Fibroblast of lung (primary cell): ENCODE measurements at regions not wholly inside any gene's neighbourhood (a gene's known extent, or its start where the extent isn't known, plus 50 kb on each side); places are given as distances from the start of the nearest gene placed in this dataset.

Source experiments
- DNase-seq, 2 donors: peaks; one replicate each; pipeline versions ENCODE4 v3.0.0 to v3.0.0-alpha.2; 2010; ENCODE audit warnings: low read depth in 2 of 2
- H2AFZ ChIP-seq: 2 replicates; pipeline ENCODE4 v1.5.1; 2012; ENCODE audit warnings: low read length, control low read depth, inconsistent platforms
- H3K27ac ChIP-seq: 2 replicates; pipeline ENCODE4 v1.5.1; 2011; ENCODE audit warnings: low read length, control low read depth; ENCODE audit not compliant: insufficient read depth
- H3K27me3 ChIP-seq: 2 replicates; pipeline ENCODE4 v1.5.1; 2011; ENCODE audit warnings: mild to moderate bottlenecking, low read length; ENCODE audit not compliant: control insufficient read depth, insufficient read depth
- H3K36me3 ChIP-seq: 2 replicates; pipeline ENCODE4 v1.5.1; 2011; ENCODE audit warnings: low read length; ENCODE audit not compliant: control insufficient read depth, insufficient read depth
- H3K4me1 ChIP-seq: 2 replicates; pipeline ENCODE4 v1.5.1; 2011; ENCODE audit warnings: low read length; ENCODE audit not compliant: control insufficient read depth, insufficient read depth; ENCODE audit errors: extremely low read depth
- H3K4me2 ChIP-seq: 2 replicates; pipeline ENCODE4 v1.5.1; 2011; ENCODE audit warnings: low read length, control low read depth; ENCODE audit not compliant: insufficient read depth; ENCODE audit errors: extremely low read depth
- H3K4me3 ChIP-seq, 4 experiments: fragments of 200-600 bp in 1 of 4; sonication (generic) in 1 of 4; replicated peaks in 1 of 4; 2 replicates each; pipeline ENCODE4 v1.5.1; 2011 to 2016; ENCODE audit warnings: low read length in 4 of 4, low read depth in 3 of 4, mild to moderate bottlenecking in 3 of 4, control low read depth in 2 of 4, inconsistent platforms in 1 of 4, mixed read lengths in 1 of 4; ENCODE audit not compliant: insufficient read depth in 1 of 4; ENCODE audit errors: control extremely low read depth in 1 of 4
- H3K79me2 ChIP-seq: 2 replicates; pipeline ENCODE4 v1.5.1; 2012; ENCODE audit warnings: mild to moderate bottlenecking, low read length, inconsistent platforms; ENCODE audit not compliant: control insufficient read depth, insufficient read depth
- H3K9ac ChIP-seq: 2 replicates; pipeline ENCODE4 v1.5.1; 2011; ENCODE audit warnings: mild to moderate bottlenecking, low read length, control low read depth; ENCODE audit not compliant: insufficient read depth
- H3K9me3 ChIP-seq: 2 replicates; pipeline ENCODE4 v1.5.1; 2012; ENCODE audit warnings: low read depth, low read length; ENCODE audit not compliant: control insufficient read depth, insufficient read depth
- H4K20me1 ChIP-seq: 2 replicates; pipeline ENCODE4 v1.5.1; 2011; ENCODE audit warnings: low read length; ENCODE audit not compliant: control insufficient read depth, insufficient read depth; ENCODE audit errors: extremely low read depth
- EZH2 ChIP-seq: IDR thresholded peaks from 2 replicates; pipeline ENCODE4 v1.5.1; 2012; ENCODE audit warnings: low read length, control low read depth, mild to moderate bottlenecking; ENCODE audit errors: missing control alignments
- TF ChIP-seq, protein P1 (sequence below), 2 donors: IDR thresholded peaks in 1 of 2; conservative IDR thresholded peaks in 1 of 2; 1 replicate in 1 of 2; 2 replicates in 1 of 2; pipeline ENCODE4 v1.5.1; 2011 to 2012; ENCODE audit warnings: low read length in 2 of 2, control low read depth in 1 of 2, inconsistent platforms in 1 of 2, low read depth in 1 of 2, mild to moderate bottlenecking in 1 of 2

DNA sequence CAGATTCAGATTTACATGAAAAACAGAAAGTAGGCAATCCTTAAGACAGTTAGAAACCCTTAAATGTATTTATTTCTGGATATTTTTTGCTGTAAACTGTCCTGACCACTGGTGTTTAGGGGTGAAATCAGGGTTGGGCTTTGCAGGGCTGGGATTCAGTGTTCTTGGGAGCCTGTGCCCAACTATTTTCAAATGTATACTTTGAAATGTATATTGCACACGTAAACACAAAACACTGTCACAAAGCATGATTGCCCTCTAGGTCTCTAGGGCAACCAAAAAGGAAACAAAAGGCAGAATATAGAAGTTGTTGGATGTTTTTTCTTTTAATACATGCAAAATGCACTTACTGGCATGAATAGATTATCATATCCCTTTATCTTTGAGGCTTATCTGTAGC lies 1185.4 kb downstream of the DIAPH3 start:
- Histone ChIP-seq H3K4me2 (no peak overlapping the region), H3K9me3 (no peaks in the 10 kb centered on the region), H3K36me3 (no peaks in the 10 kb centered on the region), H3K9ac (no peak overlapping the region), H2AFZ (no peak overlapping the region), H3K27ac (no peak overlapping the region), H3K4me1 (no peaks in the 10 kb centered on the region), H4K20me1 (no peaks in the 10 kb centered on the region), H3K79me2 (no peaks in the 10 kb centered on the region), H3K4me3 (no peak overlapping the region), H3K27me3 (no peaks in the 10 kb centered on the region)
- DNase-seq, result no peak
- TF ChIP-seq EZH2, result no peak
- TF ChIP-seq, protein P1, sequence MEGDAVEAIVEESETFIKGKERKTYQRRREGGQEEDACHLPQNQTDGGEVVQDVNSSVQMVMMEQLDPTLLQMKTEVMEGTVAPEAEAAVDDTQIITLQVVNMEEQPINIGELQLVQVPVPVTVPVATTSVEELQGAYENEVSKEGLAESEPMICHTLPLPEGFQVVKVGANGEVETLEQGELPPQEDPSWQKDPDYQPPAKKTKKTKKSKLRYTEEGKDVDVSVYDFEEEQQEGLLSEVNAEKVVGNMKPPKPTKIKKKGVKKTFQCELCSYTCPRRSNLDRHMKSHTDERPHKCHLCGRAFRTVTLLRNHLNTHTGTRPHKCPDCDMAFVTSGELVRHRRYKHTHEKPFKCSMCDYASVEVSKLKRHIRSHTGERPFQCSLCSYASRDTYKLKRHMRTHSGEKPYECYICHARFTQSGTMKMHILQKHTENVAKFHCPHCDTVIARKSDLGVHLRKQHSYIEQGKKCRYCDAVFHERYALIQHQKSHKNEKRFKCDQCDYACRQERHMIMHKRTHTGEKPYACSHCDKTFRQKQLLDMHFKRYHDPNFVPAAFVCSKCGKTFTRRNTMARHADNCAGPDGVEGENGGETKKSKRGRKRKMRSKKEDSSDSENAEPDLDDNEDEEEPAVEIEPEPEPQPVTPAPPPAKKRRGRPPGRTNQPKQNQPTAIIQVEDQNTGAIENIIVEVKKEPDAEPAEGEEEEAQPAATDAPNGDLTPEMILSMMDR (conservative IDR thresholded peaks at IDR 0.05 in 1 of 2, IDR thresholded peaks at IDR 0.05 in 1 of 2; ENCODE audit: low read depth in 1 of 2, low read length in 2 of 2), result no peak

DNA sequence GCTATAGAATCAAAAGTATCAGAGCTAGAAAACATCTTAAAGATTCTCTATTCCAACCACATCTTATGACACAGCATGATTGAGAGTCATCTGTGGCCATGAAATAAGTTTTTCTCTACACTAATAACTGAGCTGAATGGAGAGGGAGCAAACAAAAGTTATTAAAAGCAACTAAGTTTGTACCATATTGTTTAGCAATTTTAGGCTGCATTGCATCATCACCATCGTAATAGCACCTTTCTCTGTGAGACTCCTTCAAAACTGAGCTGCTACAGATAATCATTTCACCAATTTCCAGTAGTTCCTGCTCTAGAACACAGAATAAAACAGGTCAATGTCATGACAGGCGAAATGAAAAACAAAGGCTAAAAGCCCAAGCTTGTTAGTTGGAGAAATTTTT lies 1183.9 kb downstream of the DIAPH3 start:
- Histone ChIP-seq H3K9me3 (no peaks in the 10 kb centered on the region), H3K9ac (no peak overlapping the region), H3K27me3 (no peaks in the 10 kb centered on the region), H3K4me2 (no peak overlapping the region), H4K20me1 (no peaks in the 10 kb centered on the region), H3K79me2 (no peaks in the 10 kb centered on the region), H2AFZ (no peak overlapping the region), H3K27ac (no peak overlapping the region), H3K4me1 (no peaks in the 10 kb centered on the region), H3K36me3 (no peaks in the 10 kb centered on the region), H3K4me3 (no peak overlapping the region)
- no peak for TF ChIP-seq EZH2
- TF ChIP-seq, protein P1 (conservative IDR thresholded peaks at IDR 0.05 in 1 of 2, IDR thresholded peaks at IDR 0.05 in 1 of 2; ENCODE audit: low read depth in 1 of 2, low read length in 2 of 2), result no peak
- no peak for DNase-seq

DNA sequence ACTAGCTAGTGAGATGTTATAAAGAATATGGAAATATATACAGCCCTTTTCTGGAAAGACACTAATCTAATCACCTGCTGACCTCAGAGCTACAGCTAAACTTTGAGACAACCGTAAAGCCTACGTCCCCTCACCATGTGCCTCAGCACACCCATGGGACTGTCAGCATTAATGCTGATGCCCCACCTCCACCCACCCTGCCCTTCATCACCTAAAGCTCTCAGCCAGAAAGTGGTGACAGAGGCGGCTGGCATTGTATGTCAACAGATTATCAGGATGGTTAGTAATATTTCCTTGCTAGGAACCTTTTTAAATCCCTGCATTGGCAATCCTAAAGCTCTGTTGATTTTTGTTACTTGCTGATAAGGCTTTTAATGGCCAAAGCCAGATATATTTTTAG lies 1177.9 kb downstream of the DIAPH3 start:
- H3K4me2 ChIP-seq, result no peak overlapping the region

More for the DNA sequence above, 1177.9 kb downstream of the DIAPH3 start:
- no peak overlapping the region for H3K9ac ChIP-seq
- no peaks in the 10 kb centered on the region for H4K20me1 ChIP-seq
- no peaks in the 10 kb centered on the region for H3K27me3 ChIP-seq
- no peak overlapping the region for H3K27ac ChIP-seq
- no peaks in the 10 kb centered on the region for H3K79me2 ChIP-seq
- H3K4me1 ChIP-seq, result no peaks in the 10 kb centered on the region
- no peak overlapping the region for H2AFZ ChIP-seq
- no peaks in the 10 kb centered on the region for H3K36me3 ChIP-seq
- no peaks in the 10 kb centered on the region for H3K9me3 ChIP-seq
- no peak for DNase-seq
- TF ChIP-seq EZH2, result no peak
- TF ChIP-seq, protein P1 (conservative IDR thresholded peaks at IDR 0.05 in 1 of 2, IDR thresholded peaks at IDR 0.05 in 1 of 2; ENCODE audit: low read depth in 1 of 2, low read length in 2 of 2), result no peak
- no peak overlapping the region for H3K4me3 ChIP-seq
